ENCODE measurements at regions not wholly inside any gene's neighbourhood (a gene's known extent, or its start where the extent isn't known, plus 50 kb on each side); places are given as distances from the start of the nearest gene placed in this dataset.

- DNase-seq (ENCODE audit: low spot score), result no peak
Measured at GRCh38 chr6:145383428-145383827, 351.9 kb downstream of the EPM2A start.

- no peak for DNase-seq (ENCODE audit: low spot score)
Measured at GRCh38 chr6:145384503-145384902, 350.8 kb downstream of the EPM2A start.

- no peak for DNase-seq (ENCODE audit: low spot score)
Measured at GRCh38 chr6:145396499-145396898, 338.8 kb downstream of the EPM2A start.

GRCh38 chr6:145400508-145400907 lies 334.8 kb downstream of the EPM2A start:
- DNase-seq (ENCODE audit: low spot score), result no peak

GRCh38 chr6:145405006-145405551 lies 330.2 kb downstream of the EPM2A start:
- DNase-seq (ENCODE audit: low spot score), result no peak

- no peak for DNase-seq (ENCODE audit: low spot score)
Measured at GRCh38 chr6:145406783-145407182, 328.5 kb downstream of the EPM2A start.

- DNase-seq (ENCODE audit: low spot score), result no peak
Measured at GRCh38 chr6:145415616-145416015, 319.7 kb downstream of the EPM2A start.

- no peak for DNase-seq (ENCODE audit: low spot score)
Measured at GRCh38 chr6:145420599-145420998, 314.7 kb downstream of the EPM2A start.

- DNase-seq (ENCODE audit: low spot score), result no peak
Measured at GRCh38 chr6:145423936-145424335, 311.4 kb downstream of the EPM2A start.

GRCh38 chr6:145427232-145427631 lies 308.1 kb downstream of the EPM2A start:
- no peak for DNase-seq (ENCODE audit: low spot score)

- no peak for DNase-seq (ENCODE audit: low spot score)
Measured at GRCh38 chr6:145428706-145429105, 306.6 kb downstream of the EPM2A start.

GRCh38 chr6:145442110-145442509 lies 293.2 kb downstream of the EPM2A start:
- no peak for DNase-seq (ENCODE audit: low spot score)

GRCh38 chr6:145445674-145446073 lies 289.6 kb downstream of the EPM2A start:
- DNase-seq (ENCODE audit: low spot score), result no peak

- DNase-seq (ENCODE audit: low spot score), result no peak
Measured at GRCh38 chr6:145451029-145451428, 284.3 kb downstream of the EPM2A start.

GRCh38 chr6:145453376-145453775 lies 281.9 kb downstream of the EPM2A start:
- DNase-seq (ENCODE audit: low spot score), result no peak

- no peak for DNase-seq (ENCODE audit: low spot score)
Measured at GRCh38 chr6:145454006-145454405, 281.3 kb downstream of the EPM2A start.

- no peak for DNase-seq (ENCODE audit: low spot score)
Measured at GRCh38 chr6:145457556-145457955, 277.8 kb downstream of the EPM2A start.

- DNase-seq (ENCODE audit: low spot score), result no peak
Measured at GRCh38 chr6:145468534-145468933, 266.8 kb downstream of the EPM2A start.

GRCh38 chr6:145469021-145469420 lies 266.3 kb downstream of the EPM2A start:
- no peak for DNase-seq (ENCODE audit: low spot score)

GRCh38 chr6:145475794-145476396 lies 259.4 kb downstream of the EPM2A start:
- DNase-seq (ENCODE audit: low spot score), result no peak

GRCh38 chr6:145480024-145480423 lies 255.3 kb downstream of the EPM2A start:
- no peak for DNase-seq (ENCODE audit: low spot score)

- peak; percentile 29 for DNase-seq (ENCODE audit: low spot score)
Measured at GRCh38 chr6:145483191-145483996, 251.9 kb downstream of the EPM2A start.

GRCh38 chr6:145485288-145485687 lies 250.0 kb downstream of the EPM2A start:
- DNase-seq (ENCODE audit: low spot score), result no peak
